H1 (cell line): ENCODE measurements at regions not wholly inside any gene's neighbourhood (a gene's known extent, or its start where the extent isn't known, plus 50 kb on each side); places are given as distances from the start of the nearest gene placed in this dataset.

Experiments used
- ASH2L ChIP-seq: fragments of 200-600, 300-600 bp; sonication (generic); IDR thresholded peaks from one replicate; pipeline ENCODE4 v1.7.1; 2017; ENCODE audit warnings: low read length
- BCL11A ChIP-seq, 2 experiments: IDR thresholded peaks; one replicate each; pipeline ENCODE4 v1.6.1; 2011; ENCODE audit warnings: low read depth in 2 of 2, low read length in 2 of 2, mild to moderate bottlenecking in 2 of 2
- CEBPB ChIP-seq: IDR thresholded peaks from 2 replicates; pipeline ENCODE4 v1.6.1; 2012; ENCODE audit warnings: low read depth, low read length
- CHD2 ChIP-seq: IDR thresholded peaks from 2 replicates; pipeline ENCODE4 v1.6.1; 2012; ENCODE audit warnings: low read length, improper control_type of control experiment
- EGR1 ChIP-seq: IDR thresholded peaks from 2 replicates; pipeline ENCODE4 v1.6.1; 2011; ENCODE audit warnings: low read depth, low read length, borderline replicate concordance
- NANOG ChIP-seq: IDR thresholded peaks from 2 replicates; pipeline ENCODE4 v1.6.1; 2011; ENCODE audit warnings: low read length, low read depth, mild to moderate bottlenecking, inconsistent platforms; ENCODE audit not compliant: insufficient read depth, poor library complexity, severe bottlenecking
- TEAD4 ChIP-seq: IDR thresholded peaks from 2 replicates; pipeline ENCODE4 v1.6.1; 2012; ENCODE audit warnings: low read depth, low read length, inconsistent platforms, mixed read lengths
- USF2 ChIP-seq: IDR thresholded peaks from 2 replicates; pipeline ENCODE4 v1.6.1; 2011; ENCODE audit warnings: low read length, improper control_type of control experiment
- YY1 ChIP-seq: IDR thresholded peaks from 2 replicates; pipeline ENCODE4 v1.6.1; 2011; ENCODE audit warnings: low read depth, mild to moderate bottlenecking, low read length
- ZNF274 ChIP-seq: IDR thresholded peaks from 2 replicates; pipeline ENCODE4 v1.7.0; 2012; ENCODE audit warnings: low read length, borderline replicate concordance; ENCODE audit errors: extremely low read depth
- TF ChIP-seq, protein P1 (sequence below): fragments of 300-600 bp; sonication (generic); IDR thresholded peaks from 2 replicates; pipeline ENCODE4 v1.7.1; 2012; ENCODE audit warnings: low read length, moderate library complexity, mild to moderate bottlenecking, inconsistent platforms; ENCODE audit not compliant: insufficient replicate concordance

- TF ChIP-seq, protein P1, sequence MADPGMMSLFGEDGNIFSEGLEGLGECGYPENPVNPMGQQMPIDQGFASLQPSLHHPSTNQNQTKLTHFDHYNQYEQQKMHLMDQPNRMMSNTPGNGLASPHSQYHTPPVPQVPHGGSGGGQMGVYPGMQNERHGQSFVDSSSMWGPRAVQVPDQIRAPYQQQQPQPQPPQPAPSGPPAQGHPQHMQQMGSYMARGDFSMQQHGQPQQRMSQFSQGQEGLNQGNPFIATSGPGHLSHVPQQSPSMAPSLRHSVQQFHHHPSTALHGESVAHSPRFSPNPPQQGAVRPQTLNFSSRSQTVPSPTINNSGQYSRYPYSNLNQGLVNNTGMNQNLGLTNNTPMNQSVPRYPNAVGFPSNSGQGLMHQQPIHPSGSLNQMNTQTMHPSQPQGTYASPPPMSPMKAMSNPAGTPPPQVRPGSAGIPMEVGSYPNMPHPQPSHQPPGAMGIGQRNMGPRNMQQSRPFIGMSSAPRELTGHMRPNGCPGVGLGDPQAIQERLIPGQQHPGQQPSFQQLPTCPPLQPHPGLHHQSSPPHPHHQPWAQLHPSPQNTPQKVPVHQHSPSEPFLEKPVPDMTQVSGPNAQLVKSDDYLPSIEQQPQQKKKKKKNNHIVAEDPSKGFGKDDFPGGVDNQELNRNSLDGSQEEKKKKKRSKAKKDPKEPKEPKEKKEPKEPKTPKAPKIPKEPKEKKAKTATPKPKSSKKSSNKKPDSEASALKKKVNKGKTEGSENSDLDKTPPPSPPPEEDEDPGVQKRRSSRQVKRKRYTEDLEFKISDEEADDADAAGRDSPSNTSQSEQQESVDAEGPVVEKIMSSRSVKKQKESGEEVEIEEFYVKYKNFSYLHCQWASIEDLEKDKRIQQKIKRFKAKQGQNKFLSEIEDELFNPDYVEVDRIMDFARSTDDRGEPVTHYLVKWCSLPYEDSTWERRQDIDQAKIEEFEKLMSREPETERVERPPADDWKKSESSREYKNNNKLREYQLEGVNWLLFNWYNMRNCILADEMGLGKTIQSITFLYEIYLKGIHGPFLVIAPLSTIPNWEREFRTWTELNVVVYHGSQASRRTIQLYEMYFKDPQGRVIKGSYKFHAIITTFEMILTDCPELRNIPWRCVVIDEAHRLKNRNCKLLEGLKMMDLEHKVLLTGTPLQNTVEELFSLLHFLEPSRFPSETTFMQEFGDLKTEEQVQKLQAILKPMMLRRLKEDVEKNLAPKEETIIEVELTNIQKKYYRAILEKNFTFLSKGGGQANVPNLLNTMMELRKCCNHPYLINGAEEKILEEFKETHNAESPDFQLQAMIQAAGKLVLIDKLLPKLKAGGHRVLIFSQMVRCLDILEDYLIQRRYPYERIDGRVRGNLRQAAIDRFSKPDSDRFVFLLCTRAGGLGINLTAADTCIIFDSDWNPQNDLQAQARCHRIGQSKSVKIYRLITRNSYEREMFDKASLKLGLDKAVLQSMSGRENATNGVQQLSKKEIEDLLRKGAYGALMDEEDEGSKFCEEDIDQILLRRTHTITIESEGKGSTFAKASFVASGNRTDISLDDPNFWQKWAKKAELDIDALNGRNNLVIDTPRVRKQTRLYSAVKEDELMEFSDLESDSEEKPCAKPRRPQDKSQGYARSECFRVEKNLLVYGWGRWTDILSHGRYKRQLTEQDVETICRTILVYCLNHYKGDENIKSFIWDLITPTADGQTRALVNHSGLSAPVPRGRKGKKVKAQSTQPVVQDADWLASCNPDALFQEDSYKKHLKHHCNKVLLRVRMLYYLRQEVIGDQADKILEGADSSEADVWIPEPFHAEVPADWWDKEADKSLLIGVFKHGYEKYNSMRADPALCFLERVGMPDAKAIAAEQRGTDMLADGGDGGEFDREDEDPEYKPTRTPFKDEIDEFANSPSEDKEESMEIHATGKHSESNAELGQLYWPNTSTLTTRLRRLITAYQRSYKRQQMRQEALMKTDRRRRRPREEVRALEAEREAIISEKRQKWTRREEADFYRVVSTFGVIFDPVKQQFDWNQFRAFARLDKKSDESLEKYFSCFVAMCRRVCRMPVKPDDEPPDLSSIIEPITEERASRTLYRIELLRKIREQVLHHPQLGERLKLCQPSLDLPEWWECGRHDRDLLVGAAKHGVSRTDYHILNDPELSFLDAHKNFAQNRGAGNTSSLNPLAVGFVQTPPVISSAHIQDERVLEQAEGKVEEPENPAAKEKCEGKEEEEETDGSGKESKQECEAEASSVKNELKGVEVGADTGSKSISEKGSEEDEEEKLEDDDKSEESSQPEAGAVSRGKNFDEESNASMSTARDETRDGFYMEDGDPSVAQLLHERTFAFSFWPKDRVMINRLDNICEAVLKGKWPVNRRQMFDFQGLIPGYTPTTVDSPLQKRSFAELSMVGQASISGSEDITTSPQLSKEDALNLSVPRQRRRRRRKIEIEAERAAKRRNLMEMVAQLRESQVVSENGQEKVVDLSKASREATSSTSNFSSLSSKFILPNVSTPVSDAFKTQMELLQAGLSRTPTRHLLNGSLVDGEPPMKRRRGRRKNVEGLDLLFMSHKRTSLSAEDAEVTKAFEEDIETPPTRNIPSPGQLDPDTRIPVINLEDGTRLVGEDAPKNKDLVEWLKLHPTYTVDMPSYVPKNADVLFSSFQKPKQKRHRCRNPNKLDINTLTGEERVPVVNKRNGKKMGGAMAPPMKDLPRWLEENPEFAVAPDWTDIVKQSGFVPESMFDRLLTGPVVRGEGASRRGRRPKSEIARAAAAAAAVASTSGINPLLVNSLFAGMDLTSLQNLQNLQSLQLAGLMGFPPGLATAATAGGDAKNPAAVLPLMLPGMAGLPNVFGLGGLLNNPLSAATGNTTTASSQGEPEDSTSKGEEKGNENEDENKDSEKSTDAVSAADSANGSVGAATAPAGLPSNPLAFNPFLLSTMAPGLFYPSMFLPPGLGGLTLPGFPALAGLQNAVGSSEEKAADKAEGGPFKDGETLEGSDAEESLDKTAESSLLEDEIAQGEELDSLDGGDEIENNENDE = no peak
- no peak for TF ChIP-seq CHD2
- TF ChIP-seq USF2 = no peak
- no peak for TF ChIP-seq YY1
- TF ChIP-seq TEAD4 = no peak
- no peak for TF ChIP-seq ZNF274
- no peak for TF ChIP-seq NANOG
- no peak for TF ChIP-seq EGR1
- TF ChIP-seq ASH2L = no peak
- no peak for TF ChIP-seq BCL11A (IDR thresholded peaks at IDR 0.05; ENCODE audit: low read depth in 2 of 2, low read length in 2 of 2)
- no peak for TF ChIP-seq CEBPB
Observed at GRCh38 chr2:176793792-176794191, 418.8 kb upstream of the HNRNPA3 start (continued).
